GM12892 (cell line): ENCODE measurements at regions not wholly inside any gene's neighbourhood (a gene's known extent, or its start where the extent isn't known, plus 50 kb on each side); places are given as distances from the start of the nearest gene placed in this dataset.

ENCODE experiments used
- DNase-seq: peaks from one replicate; pipeline ENCODE4 v3.0.0; 2011; ENCODE audit not compliant: insufficient read length
- FAIRE-seq: peaks from 2 replicates; lab custom pipeline; 2011; peaks lifted over from hg19 to GRCh38; lab: Jason Lieb, UNC
- POLR2A ChIP-seq: IDR thresholded peaks from 2 replicates; pipeline ENCODE4 v1.6.1; 2011; ENCODE audit warnings: low read depth, low read length, control low read depth
- POLR2AphosphoS5 ChIP-seq: IDR thresholded peaks from 2 replicates; pipeline ENCODE4 v1.6.1; 2011; ENCODE audit warnings: low read depth, low read length, control low read depth
- TAF1 ChIP-seq: IDR thresholded peaks from 2 replicates; pipeline ENCODE4 v1.6.1; 2011; ENCODE audit warnings: low read depth, mild to moderate bottlenecking, control low read depth, low read length, borderline replicate concordance

- DNase-seq (no peak), FAIRE-seq (no peak)
- TF ChIP-seq POLR2AphosphoS5: no peak
- no peak for TF ChIP-seq POLR2A
- no peak for TF ChIP-seq TAF1
Measured at GRCh38 chr6:165829376-165829775, 166.3 kb upstream of the PDE10A start.

- DNase-seq: no peak
- no peak for TF ChIP-seq POLR2A
- no peak for TF ChIP-seq POLR2AphosphoS5
- no peak for TF ChIP-seq TAF1
- FAIRE-seq: no peak
Measured at GRCh38 chr6:165827190-165827518, 164.1 kb upstream of the PDE10A start.

GRCh38 chr6:165826487-165827189 is 163.6 kb upstream of the PDE10A start:
- no peak for DNase-seq
- no peak for FAIRE-seq
- TF ChIP-seq TAF1: no peak
- TF ChIP-seq POLR2AphosphoS5: no peak
- no peak for TF ChIP-seq POLR2A

- no peak for DNase-seq
- TF ChIP-seq TAF1 (no peak), POLR2AphosphoS5 (no peak), POLR2A (no peak)
- no peak for FAIRE-seq
Measured at GRCh38 chr6:165825256-165825815, 162.3 kb upstream of the PDE10A start.

- FAIRE-seq (no peak), DNase-seq (no peak)
- TF ChIP-seq POLR2AphosphoS5 (no peak), TAF1 (no peak), POLR2A (no peak)
Measured at GRCh38 chr6:165823609-165824326, 160.7 kb upstream of the PDE10A start.

- no peak for TF ChIP-seq POLR2A
- no peak for TF ChIP-seq POLR2AphosphoS5
- no peak for TF ChIP-seq TAF1
- FAIRE-seq: no peak
- no peak for DNase-seq
Measured at GRCh38 chr6:165822501-165822900, 159.5 kb upstream of the PDE10A start.

- no peak for TF ChIP-seq TAF1
- no peak for TF ChIP-seq POLR2AphosphoS5
- no peak for TF ChIP-seq POLR2A
- FAIRE-seq (no peak), DNase-seq (no peak)
Measured at GRCh38 chr6:165821754-165822153, 158.7 kb upstream of the PDE10A start.

- no peak for DNase-seq
Measured at GRCh38 chr6:165820934-165821333, 157.9 kb upstream of the PDE10A start.

GRCh38 chr6:165820407-165820806 is 157.4 kb upstream of the PDE10A start:
- TF ChIP-seq POLR2AphosphoS5 (no peak), TAF1 (no peak)
- FAIRE-seq: no peak
- DNase-seq: no peak

More at GRCh38 chr6:165820934-165821333, 157.9 kb upstream of the PDE10A start:
- no peak for FAIRE-seq
- TF ChIP-seq TAF1 (no peak), POLR2AphosphoS5 (no peak), POLR2A (no peak)

- DNase-seq (no peak), FAIRE-seq (no peak)
- no peak for TF ChIP-seq POLR2AphosphoS5
- no peak for TF ChIP-seq TAF1
- no peak for TF ChIP-seq POLR2A
Measured at GRCh38 chr6:165819394-165819793, 156.4 kb upstream of the PDE10A start.

- TF ChIP-seq POLR2AphosphoS5 (no peak), POLR2A (no peak)
- DNase-seq (no peak), FAIRE-seq (no peak)
Measured at GRCh38 chr6:165818200-165818599, 155.2 kb upstream of the PDE10A start.

GRCh38 chr6:165817771-165818170 is 154.7 kb upstream of the PDE10A start:
- TF ChIP-seq POLR2AphosphoS5 (no peak), POLR2A (no peak), TAF1 (no peak)
- DNase-seq: no peak
- no peak for FAIRE-seq
